B cell (primary cell): ENCODE measurements at regions not wholly inside any gene's neighbourhood (a gene's known extent, or its start where the extent isn't known, plus 50 kb on each side); places are given as distances from the start of the nearest gene placed in this dataset.

ENCODE experiments used
- ATAC-seq: fragments of 200-7000 bp; cut with Tn5 transposase; one replicate; pipeline ENCODE4 v1.10.0; 2021; ENCODE audit warnings: low read depth, mild to moderate bottlenecking, moderate number of reproducible peaks, moderate library complexity
- CTCF ChIA-PET: fragments of 350-600 bp; sonication (Branson Sonifier 250); formaldehyde crosslinking; loops from one replicate; lab custom pipeline; 2021; ENCODE audit warnings: antibody characterized with exemption, inconsistent platforms; lab: Charles Lee
- POLR2A ChIA-PET: fragments of 350-600 bp; sonication (Branson Sonifier 250); formaldehyde crosslinking; loops from one replicate; lab custom pipeline; 2021; ENCODE audit warnings: antibody characterized with exemption; lab: Charles Lee
- DNase-seq: peaks from one replicate; pipeline ENCODE4 v3.0.0; 2013
- H2AFZ ChIP-seq: 2 replicates; pipeline ENCODE4 v1.6.1; 2012; ENCODE audit warnings: mild to moderate bottlenecking, low read depth, low read length; ENCODE audit not compliant: insufficient read depth, poor library complexity, severe bottlenecking
- H3K27ac ChIP-seq, 2 donors: 1 replicate in 1 of 2; 2 replicates in 1 of 2; pipeline ENCODE4 v1.5.1; 2012 to 2013; ENCODE audit warnings: low read length in 2 of 2, mild to moderate bottlenecking in 2 of 2, moderate library complexity in 1 of 2
- H3K27me3 ChIP-seq, 4 experiments: fragments of 200-600 bp in 1 of 4; sonication (generic) in 1 of 4; replicated peaks in 1 of 4; 1 replicate in 2 of 4; 2 replicates in 2 of 4; pipeline versions ENCODE4 v1.6.1 to v1.7.0; 2013 to 2016; ENCODE audit warnings: low read length in 3 of 4, mild to moderate bottlenecking in 2 of 4, mixed read lengths in 1 of 4, moderate library complexity in 1 of 4; ENCODE audit not compliant: insufficient read depth in 4 of 4, control insufficient read depth in 3 of 4; ENCODE audit errors: control extremely low read depth in 1 of 4
- H3K36me3 ChIP-seq, 2 experiments: replicated peaks in 1 of 2; 1 replicate in 1 of 2; 2 replicates in 1 of 2; pipeline versions ENCODE4 v1.6.1 to v1.7.1; 2013; ENCODE audit warnings: low read length in 1 of 2; ENCODE audit not compliant: insufficient read depth in 2 of 2, control insufficient read depth in 1 of 2; ENCODE audit errors: control extremely low read depth in 1 of 2, extremely low read depth in 1 of 2
- H3K4me1 ChIP-seq, 2 donors: fragments of 200-600 bp in 1 of 2; sonication (generic) in 1 of 2; 1 replicate in 1 of 2; 2 replicates in 1 of 2; pipeline versions ENCODE4 v1.5.1 to v1.6.1; 2013 to 2017; ENCODE audit warnings: low read length in 2 of 2; ENCODE audit not compliant: control insufficient read depth in 2 of 2, insufficient read depth in 2 of 2
- H3K4me2 ChIP-seq: replicated peaks from 2 replicates; pipeline ENCODE3; 2012; ENCODE audit warnings: mild to moderate bottlenecking, low read depth, low read length; ENCODE audit not compliant: poor library complexity, severe bottlenecking
- H3K4me3 ChIP-seq, 5 experiments: fragments of 200-600 bp in 1 of 5; sonication (generic) in 1 of 5; 1 replicate in 3 of 5; 2 replicates in 2 of 5; pipeline versions ENCODE4 v1.5.1 to v1.7.0; 2011 to 2016; ENCODE audit warnings: low read length in 4 of 5, mild to moderate bottlenecking in 4 of 5, low read depth in 2 of 5, control low read depth in 1 of 5, moderate library complexity in 1 of 5; ENCODE audit not compliant: insufficient read depth in 1 of 5; ENCODE audit errors: control extremely low read depth in 1 of 5, extremely low read depth in 1 of 5
- H3K79me2 ChIP-seq: fragments of 200-600 bp; sonication (generic); one replicate; pipeline ENCODE4 v1.6.0; 2016; ENCODE audit warnings: low read length; ENCODE audit not compliant: control insufficient read depth, insufficient read depth
- H3K9ac ChIP-seq: fragments of 200-600 bp; sonication (generic); 2 replicates; pipeline ENCODE4 v1.6.1; 2017; ENCODE audit warnings: mild to moderate bottlenecking, low read length, moderate library complexity
- H3K9me3 ChIP-seq, 3 donors: one replicate each; pipeline versions ENCODE4 v1.6.1 to v1.7.1; 2013; ENCODE audit warnings: low read length in 2 of 3; ENCODE audit not compliant: control insufficient read depth in 2 of 3, insufficient read depth in 1 of 3; ENCODE audit errors: control extremely low read depth in 1 of 3
- H4K20me1 ChIP-seq: 2 replicates; pipeline ENCODE4 v1.6.0; 2012; ENCODE audit warnings: mild to moderate bottlenecking, low read length; ENCODE audit not compliant: insufficient read depth, control insufficient read depth, poor library complexity, severe bottlenecking
- H3K27ac Mint-ChIP-seq: one replicate; pipeline ENCODE4 v1.8.0; 2021; ENCODE audit warnings: mixed read lengths
- H3K27me3 Mint-ChIP-seq: one replicate; pipeline ENCODE4 v1.8.0; 2021; ENCODE audit warnings: mixed read lengths
- H3K4me1 Mint-ChIP-seq: one replicate; pipeline ENCODE4 v1.8.0; 2021; ENCODE audit warnings: mixed read lengths
- H3K4me3 Mint-ChIP-seq: one replicate; pipeline ENCODE4 v1.8.0; 2021; ENCODE audit warnings: mixed read lengths
- H3K9me3 Mint-ChIP-seq: one replicate; pipeline ENCODE4 v1.8.0; 2022; ENCODE audit warnings: mixed read lengths; ENCODE audit not compliant: insufficient read depth
- EZH2 ChIP-seq: IDR thresholded peaks from 2 replicates; pipeline ENCODE4 v1.6.1; 2012; ENCODE audit warnings: borderline replicate concordance, low read depth, mild to moderate bottlenecking, moderate library complexity, low read length; ENCODE audit not compliant: insufficient read depth, poor library complexity, severe bottlenecking
- WGBS: methylation state at CpG from one replicate; pipeline ENCODE4 v1.1.5; 2013; ENCODE audit warnings: missing lambda C conversion rate; ENCODE audit not compliant: insufficient coverage; 5-methylcytosine and 5-hydroxymethylcytosine counted together
- intact Hi-C: fragments of 100-400 bp; cut with micrococcal nuclease; formaldehyde crosslinking; loops from one replicate; pipeline ENCODE4 v1.10.0; 2022
- TF ChIP-seq, protein P1 (sequence below): fragments of 200-600 bp; IDR thresholded peaks from one replicate; pipeline ENCODE4 v1.8.0; 2022; ENCODE audit warnings: antibody characterized with exemption, mild to moderate bottlenecking

GRCh38 chr6:119672725-119673124 lies 323.2 kb upstream of the MAN1A1 start:
- WGBS: no CpG with 5 or more reads among the region's 1 CpG
- CTCF ChIA-PET: no interaction called here

DNA sequence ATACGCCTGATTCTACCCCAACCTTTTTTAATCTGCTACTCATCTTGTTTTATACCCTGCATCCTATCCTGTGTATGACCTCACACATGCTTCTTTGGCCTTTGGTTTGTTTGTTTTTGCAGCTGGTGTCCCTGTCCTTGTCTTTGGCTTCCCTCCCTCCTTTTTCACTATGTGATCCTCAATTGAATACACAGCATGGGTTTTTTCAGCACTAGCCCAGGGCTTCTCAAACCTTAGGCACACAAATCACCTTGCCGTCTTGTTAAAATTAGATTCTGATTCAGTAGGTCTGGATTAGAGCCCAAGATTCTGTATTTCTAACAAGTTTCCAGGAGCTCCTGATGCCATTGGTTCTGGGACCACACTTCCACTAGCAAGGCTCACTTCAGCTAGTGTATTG lies 321.5 kb upstream of the MAN1A1 start:
- Histone ChIP-seq H4K20me1 (no peaks in the 10 kb centered on the region), H3K79me2 (no peaks in the 10 kb centered on the region), H3K4me2 (no peak overlapping the region), H2AFZ (no peak overlapping the region), H3K27me3 (no peaks in the 10 kb centered on the region), H3K36me3 (no peaks in the 10 kb centered on the region), H3K4me3 (no peak overlapping the region), H3K27ac (no peak overlapping the region), H3K9ac (no peak overlapping the region), H3K9me3 (no peaks in the 10 kb centered on the region), H3K4me1 (no peaks in the 10 kb centered on the region)
- Mint-ChIP-seq H3K27me3 (no peaks in the 10 kb centered on the region), H3K4me3 (no peak overlapping the region), H3K4me1 (no peaks in the 10 kb centered on the region), H3K27ac (no peak overlapping the region), H3K9me3 (no peaks in the 10 kb centered on the region)
- intact Hi-C loops: no loop called here
- WGBS: 100% methylated on average over 1 of the region's 2 CpGs
- TF ChIP-seq, protein P1, sequence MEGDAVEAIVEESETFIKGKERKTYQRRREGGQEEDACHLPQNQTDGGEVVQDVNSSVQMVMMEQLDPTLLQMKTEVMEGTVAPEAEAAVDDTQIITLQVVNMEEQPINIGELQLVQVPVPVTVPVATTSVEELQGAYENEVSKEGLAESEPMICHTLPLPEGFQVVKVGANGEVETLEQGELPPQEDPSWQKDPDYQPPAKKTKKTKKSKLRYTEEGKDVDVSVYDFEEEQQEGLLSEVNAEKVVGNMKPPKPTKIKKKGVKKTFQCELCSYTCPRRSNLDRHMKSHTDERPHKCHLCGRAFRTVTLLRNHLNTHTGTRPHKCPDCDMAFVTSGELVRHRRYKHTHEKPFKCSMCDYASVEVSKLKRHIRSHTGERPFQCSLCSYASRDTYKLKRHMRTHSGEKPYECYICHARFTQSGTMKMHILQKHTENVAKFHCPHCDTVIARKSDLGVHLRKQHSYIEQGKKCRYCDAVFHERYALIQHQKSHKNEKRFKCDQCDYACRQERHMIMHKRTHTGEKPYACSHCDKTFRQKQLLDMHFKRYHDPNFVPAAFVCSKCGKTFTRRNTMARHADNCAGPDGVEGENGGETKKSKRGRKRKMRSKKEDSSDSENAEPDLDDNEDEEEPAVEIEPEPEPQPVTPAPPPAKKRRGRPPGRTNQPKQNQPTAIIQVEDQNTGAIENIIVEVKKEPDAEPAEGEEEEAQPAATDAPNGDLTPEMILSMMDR: no peak
- TF ChIP-seq EZH2: no peak
- ATAC-seq (no peak), DNase-seq (no peak)
- POLR2A ChIA-PET: no interaction called here
- CTCF ChIA-PET: no interaction called here

More at GRCh38 chr6:119672725-119673124, 323.2 kb upstream of the MAN1A1 start:
- intact Hi-C loops: no loop called here
- Mint-ChIP-seq H3K27ac (no peak overlapping the region), H3K4me3 (no peak overlapping the region), H3K4me1 (no peaks in the 10 kb centered on the region), H3K27me3 (no peaks in the 10 kb centered on the region), H3K9me3 (no peaks in the 10 kb centered on the region)
- Histone ChIP-seq H3K4me1 (no peaks in the 10 kb centered on the region), H3K36me3 (no peaks in the 10 kb centered on the region), H3K9ac (no peak overlapping the region), H4K20me1 (no peaks in the 10 kb centered on the region), H3K27ac (no peak overlapping the region), H3K27me3 (no peaks in the 10 kb centered on the region), H3K9me3 (no peaks in the 10 kb centered on the region), H3K4me3 (no peak overlapping the region), H3K79me2 (no peaks in the 10 kb centered on the region), H2AFZ (no peak overlapping the region), H3K4me2 (no peak overlapping the region)
- no peak for DNase-seq
- TF ChIP-seq, protein P1: no peak
- no peak for TF ChIP-seq EZH2
- POLR2A ChIA-PET: no interaction called here
- ATAC-seq: no peak
